ENCODE measurements at regions not wholly inside any gene's neighbourhood (a gene's known extent, or its start where the extent isn't known, plus 50 kb on each side); places are given as distances from the start of the nearest gene placed in this dataset.
"Not testable (repeated sequence)": the region's sequence is repeated elsewhere in the genome, so short reads cannot be mapped to it uniquely, and the experiment has no call there.

GRCh38 chr5:168123631-168124528 lies 167.6 kb upstream of the WWC1 start:
- no peak for DNase-seq

DNA sequence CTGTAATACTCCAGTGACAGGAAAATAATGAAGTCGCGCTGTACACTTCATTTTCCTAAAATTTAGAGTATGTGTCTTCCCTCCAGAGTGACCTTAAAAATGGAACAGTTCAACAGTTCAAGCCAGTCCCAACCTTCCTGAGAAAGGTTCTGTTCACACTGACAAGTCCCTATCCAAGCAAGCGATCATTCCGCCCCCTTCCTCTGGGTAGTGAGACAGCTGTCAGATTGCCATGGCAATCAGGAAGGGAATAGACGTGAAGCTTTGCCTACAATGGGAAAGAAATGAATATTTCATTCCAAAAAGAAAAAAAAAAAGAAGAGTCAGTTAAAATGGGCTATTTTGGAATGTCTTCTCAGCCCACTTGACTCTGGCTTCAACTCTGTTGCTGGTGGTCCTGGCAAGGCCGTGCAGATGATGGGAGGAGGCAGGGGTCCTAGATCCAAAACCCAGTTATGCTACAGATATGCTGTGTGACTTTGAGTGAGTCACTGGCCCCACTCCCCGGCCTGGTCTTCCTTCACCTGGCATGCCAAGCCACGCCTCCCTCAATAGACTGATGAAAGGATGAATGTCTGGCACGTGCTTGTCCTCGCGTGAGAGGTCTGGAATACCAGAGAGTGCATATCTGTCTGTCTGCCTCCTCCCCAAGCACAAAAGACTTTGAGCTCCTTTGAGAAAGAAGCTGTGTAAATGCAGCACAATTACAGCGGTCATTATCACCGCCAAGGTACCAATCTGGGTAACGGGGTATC lies 165.8 kb upstream of the WWC1 start:
- DNase-seq, result no peak

DNA sequence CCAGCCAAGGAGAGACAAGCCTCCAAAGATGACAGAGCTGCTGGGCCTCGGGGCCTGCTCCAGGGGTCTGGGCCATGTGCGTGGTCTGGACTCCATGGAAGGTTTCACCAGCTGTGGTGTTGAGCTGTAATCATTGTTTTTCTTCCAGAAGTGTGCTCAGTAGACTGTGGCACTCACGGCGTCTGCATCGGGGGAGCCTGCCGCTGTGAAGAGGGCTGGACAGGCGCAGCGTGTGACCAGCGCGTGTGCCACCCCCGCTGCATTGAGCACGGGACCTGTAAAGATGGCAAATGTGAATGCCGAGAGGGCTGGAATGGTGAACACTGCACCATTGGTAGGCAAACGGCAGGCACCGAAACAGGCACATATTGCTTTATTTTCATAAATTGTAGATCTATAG lies 164.8 kb upstream of the WWC1 start:
- DNase-seq, result no peak

DNA sequence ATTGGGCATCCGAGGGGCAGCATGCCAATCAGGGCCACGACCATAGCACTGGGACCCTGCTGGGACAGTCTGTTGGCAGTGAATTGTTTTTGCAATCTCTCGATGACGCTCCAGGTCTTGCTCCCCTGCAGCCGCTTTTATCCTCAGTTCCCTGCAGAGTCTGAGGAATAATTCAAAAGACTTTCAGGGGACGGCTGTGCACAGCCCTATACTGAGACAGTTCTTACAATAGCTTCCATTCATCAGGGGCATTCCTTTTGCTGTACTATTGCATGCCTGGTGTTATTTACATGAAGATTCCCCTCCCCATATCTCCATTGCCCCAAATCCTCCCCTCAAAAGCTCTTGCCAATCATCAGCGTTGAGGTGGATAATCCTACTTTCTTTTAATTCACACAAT lies 163.3 kb upstream of the WWC1 start:
- DNase-seq, result no peak

GRCh38 chr5:168128557-168128956 lies 162.9 kb upstream of the WWC1 start:
- no peak for DNase-seq

GRCh38 chr5:168131519-168131918 lies 159.9 kb upstream of the WWC1 start:
- no peak for DNase-seq

DNA sequence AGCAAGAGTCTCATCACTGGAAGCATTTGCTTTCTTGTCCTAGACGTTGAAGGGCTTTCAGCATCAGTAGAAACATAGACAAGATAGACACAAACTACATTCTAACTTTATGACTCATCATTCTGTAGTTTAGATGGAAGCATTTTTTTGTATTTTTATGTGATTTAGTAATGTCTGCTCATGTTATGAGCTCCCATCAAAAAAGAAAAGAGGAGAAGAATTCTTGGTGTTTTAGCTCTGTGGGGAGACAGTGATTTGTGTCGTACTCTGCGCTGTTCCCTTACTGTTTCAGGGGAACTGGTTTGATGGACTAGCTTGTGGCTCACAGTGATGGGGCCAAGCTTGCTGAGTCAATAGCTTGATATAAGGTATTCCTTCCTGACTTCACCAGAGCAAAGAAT lies 159.2 kb upstream of the WWC1 start:
- no peak for DNase-seq

DNA sequence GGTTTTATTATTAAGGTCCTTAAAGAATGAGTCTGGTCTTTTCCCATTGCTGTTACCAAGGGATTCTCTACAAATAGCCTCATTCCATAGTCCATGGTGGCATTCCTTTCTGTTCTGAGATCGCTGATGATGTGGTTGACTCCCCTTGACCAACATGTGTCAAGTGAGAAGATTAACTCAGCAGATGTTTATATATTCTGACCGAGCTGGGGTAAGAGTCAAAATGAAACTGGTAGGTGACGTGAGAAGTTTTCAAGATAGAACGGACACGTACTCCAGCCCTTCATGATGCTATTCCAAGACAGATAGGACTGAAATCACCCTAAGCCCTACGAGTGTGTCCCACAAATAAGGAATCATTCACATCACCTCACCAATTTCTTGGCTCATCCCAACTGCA lies 155.5 kb upstream of the WWC1 start:
- DNase-seq, result no peak

- DNase-seq, result no peak
Measured at GRCh38 chr5:168136340-168136739, 155.1 kb upstream of the WWC1 start.

GRCh38 chr5:168137265-168137664 lies 154.2 kb upstream of the WWC1 start:
- DNase-seq, result no peak

DNA sequence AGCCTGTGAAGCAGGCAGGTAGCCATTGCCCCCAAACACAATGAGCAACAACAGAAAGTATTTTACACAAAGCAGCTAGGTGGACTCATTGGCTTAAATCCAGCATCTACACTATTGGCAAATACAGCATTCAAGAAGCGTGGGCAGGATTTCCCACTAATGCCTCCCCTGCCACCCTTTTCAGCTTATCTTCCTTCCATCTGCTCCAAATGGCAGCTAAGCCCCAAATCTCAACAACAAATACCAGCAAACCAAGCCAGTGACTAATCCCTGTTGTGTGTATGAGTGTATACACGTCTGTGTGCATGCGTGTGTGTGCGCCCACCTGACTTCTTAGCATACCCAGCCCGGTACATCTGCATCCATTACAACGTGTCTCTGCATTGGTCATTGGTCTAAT lies 151.2 kb upstream of the WWC1 start:
- DNase-seq, result no peak

- no peak for DNase-seq
Measured at GRCh38 chr5:168142402-168142801, 149.0 kb upstream of the WWC1 start.

DNA sequence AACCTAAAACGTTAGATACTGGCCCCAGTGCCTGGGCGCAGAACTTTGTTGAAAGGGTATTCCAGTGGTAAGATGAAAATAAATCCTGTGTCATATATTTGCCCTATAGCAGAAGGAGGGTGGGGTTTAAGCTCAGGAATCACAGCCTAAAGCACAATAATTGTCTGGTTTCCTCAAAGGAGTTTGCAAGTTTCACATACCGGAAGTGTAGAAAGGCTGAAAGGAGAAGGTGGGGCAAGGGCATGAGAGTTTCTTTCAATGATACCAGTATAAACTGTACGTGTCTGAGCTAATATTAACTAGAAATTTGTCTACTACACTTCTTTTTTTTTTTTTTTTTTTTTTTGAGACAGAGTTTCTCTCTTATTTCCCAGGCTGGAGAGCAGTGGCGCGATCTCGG lies 147.9 kb upstream of the WWC1 start:
- not testable (repeated sequence) for DNase-seq

DNA sequence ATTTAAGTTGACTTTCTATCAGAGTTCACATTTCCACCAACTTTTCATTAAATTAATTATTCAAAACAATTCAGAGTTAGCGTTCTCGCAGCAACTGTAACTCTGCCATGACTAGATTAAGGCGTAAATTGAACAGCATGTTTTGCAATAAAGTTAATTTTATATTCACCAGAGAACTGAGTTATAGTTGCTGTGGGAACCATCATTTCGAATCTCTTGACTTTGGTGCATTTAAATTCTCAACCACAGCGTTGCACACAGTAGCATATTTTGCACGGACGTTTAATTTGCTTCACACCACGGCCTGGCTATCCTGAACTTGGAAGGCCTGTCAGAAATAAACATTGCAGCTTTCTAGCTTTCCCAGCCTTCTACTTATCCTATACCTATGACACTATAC lies 144.3 kb upstream of the WWC1 start:
- no peak for DNase-seq

- no peak for DNase-seq
Measured at GRCh38 chr5:168147568-168148360, 143.7 kb upstream of the WWC1 start.

- DNase-seq, result no peak
Measured at GRCh38 chr5:168151041-168151440, 140.4 kb upstream of the WWC1 start.

GRCh38 chr5:168152660-168153059 lies 138.8 kb upstream of the WWC1 start:
- no peak for DNase-seq

DNA sequence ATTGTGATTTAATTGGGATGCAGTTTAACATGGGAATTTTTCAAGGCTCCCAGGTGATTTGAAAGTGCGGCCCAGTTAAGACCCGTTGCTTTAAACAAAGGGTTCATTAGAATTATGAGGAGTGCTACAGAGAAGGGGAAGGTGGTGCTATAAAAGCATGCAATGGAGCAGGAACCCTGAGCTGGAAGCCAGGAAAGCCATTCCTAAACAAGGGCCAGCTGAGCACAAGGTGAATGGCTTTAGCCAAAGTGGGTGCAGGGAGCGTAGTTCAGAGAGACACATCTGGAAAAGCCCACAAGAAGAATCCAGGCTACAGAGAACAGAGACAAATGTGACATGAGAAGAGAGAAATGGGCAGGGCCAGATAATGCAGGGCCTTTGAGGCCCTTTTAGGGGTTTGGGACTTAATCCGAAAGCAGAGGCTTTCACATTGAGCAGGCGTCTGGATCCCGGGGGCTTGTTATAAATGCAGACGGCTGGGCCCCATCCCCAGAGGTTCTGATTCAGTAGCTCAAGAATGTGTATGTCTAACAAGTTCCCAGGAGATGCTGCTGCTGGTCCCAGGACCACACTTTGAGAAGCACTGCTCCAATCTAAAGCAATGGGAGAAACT lies 138.1 kb upstream of the WWC1 start:
- no peak for DNase-seq

GRCh38 chr5:168153876-168154270 lies 137.6 kb upstream of the WWC1 start:
- no peak for DNase-seq

- no peak for DNase-seq
Measured at GRCh38 chr5:168155585-168155984, 135.9 kb upstream of the WWC1 start.

DNA sequence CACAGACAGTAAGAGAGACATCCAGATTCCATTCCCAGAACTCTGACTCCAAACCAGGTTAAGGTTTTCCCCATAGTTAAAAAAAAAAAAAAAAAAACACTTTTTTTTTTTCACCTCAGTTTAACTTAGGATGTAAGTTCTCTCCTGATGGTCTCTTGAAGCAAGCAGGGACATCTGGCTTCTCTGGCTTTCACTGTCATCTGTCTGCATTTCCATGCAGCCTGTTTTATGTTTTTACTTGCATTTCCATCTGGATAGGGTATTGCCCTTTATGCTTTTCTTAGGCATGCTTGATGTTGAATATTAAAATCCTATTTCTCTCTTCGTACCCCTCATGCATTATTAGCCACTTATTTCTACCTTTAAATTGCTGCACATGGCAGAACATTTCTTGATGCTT lies 135.3 kb upstream of the WWC1 start:
- no peak for DNase-seq

- no peak for DNase-seq
Measured at GRCh38 chr5:168157141-168157540, 134.3 kb upstream of the WWC1 start.

GRCh38 chr5:168159425-168159824 lies 132.0 kb upstream of the WWC1 start:
- no peak for DNase-seq

All from 8988T (cell line).